ENCODE measurements at regions not wholly inside any gene's neighbourhood (a gene's known extent, or its start where the extent isn't known, plus 50 kb on each side); places are given as distances from the start of the nearest gene placed in this dataset.

GRCh38 chr6:33872761-33873160 is 69.0 kb upstream of the MLN start:
- TF ChIP-seq CTCF (conservative IDR thresholded peaks at IDR 0.05; ENCODE audit: low read length) (no peak), EZH2phosphoT487 (IDR thresholded peaks at IDR 0.05; ENCODE audit: borderline replicate concordance, low read depth, low read length) (no peak)
